Activated T-helper 17 cell treated with anti-CD3 and anti-CD28 coated beads, Interleukin-2, amount 50 U/mL, for 72 hours (primary cell): ENCODE measurements at regions not wholly inside any gene's neighbourhood (a gene's known extent, or its start where the extent isn't known, plus 50 kb on each side); places are given as distances from the start of the nearest gene placed in this dataset.
"Not testable (repeated sequence)": the region's sequence is repeated elsewhere in the genome, so short reads cannot be mapped to it uniquely, and the experiment has no call there.

Source experiments
- ATAC-seq: fragments of 150-1000 bp; cut with Tn5 transposase; replicated peaks from 2 replicates; pipeline ENCODE4 v1.10.0; 2021; ENCODE audit warnings: mild to moderate bottlenecking, moderate library complexity
- H3K27ac Mint-ChIP-seq: one replicate; pipeline ENCODE4 v1.8.0; 2022; ENCODE audit warnings: mixed read lengths
- H3K27me3 Mint-ChIP-seq: one replicate; pipeline ENCODE4 v1.8.0; 2022; ENCODE audit warnings: mixed read lengths
- H3K36me3 Mint-ChIP-seq: one replicate; pipeline ENCODE4 v1.8.0; 2022; ENCODE audit warnings: low read depth, mild to moderate bottlenecking, mixed read lengths
- H3K4me1 Mint-ChIP-seq: one replicate; pipeline ENCODE4 v1.8.0; 2022; ENCODE audit warnings: mixed read lengths
- H3K4me3 Mint-ChIP-seq: one replicate; pipeline ENCODE4 v1.8.0; 2022; ENCODE audit warnings: mild to moderate bottlenecking, mixed read lengths
- H3K9me3 Mint-ChIP-seq: one replicate; pipeline ENCODE4 v1.8.0; 2022; ENCODE audit warnings: mixed read lengths

DNA sequence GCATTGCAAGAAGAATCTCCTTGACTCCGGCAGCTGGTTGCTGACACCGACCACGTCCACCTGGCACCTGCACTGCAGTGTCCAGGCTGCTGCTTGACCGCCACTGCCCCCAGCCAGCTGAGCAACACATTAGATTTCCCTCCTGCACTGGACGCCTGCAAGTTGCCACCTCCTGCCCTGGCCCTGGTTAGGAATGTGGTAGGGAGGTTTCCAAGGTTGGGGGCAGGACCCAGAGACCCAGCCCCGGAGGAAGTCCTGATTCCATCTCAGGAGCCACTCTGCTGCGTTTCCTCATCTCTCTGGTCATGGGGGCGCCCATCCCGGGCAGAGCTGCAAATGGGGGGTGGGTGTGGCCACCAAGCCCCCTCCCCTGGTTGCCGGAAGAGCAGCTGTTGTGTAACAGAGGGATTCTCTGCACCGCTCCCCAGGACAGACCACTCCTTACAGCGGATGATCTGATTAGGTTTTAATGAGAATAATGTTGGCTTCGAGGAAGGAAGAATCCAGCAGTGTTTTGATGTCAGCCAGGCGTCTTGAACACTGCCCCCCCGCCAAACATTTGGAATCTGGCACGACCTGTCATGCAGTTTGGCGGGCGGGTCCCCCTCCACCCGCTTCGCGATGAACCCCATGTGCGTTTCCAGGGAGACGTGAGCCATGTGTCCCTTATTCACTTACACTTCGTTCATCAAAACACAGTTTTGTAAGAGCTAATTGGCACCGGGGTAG, 205.1 kb downstream of the NPIPB11 start:
- H3K27ac Mint-ChIP-seq, H3K36me3 Mint-ChIP-seq, H3K4me3 Mint-ChIP-seq, ATAC-seq, H3K9me3 Mint-ChIP-seq, H3K4me1 Mint-ChIP-seq, H3K27me3 Mint-ChIP-seq: not testable (repeated sequence)

DNA sequence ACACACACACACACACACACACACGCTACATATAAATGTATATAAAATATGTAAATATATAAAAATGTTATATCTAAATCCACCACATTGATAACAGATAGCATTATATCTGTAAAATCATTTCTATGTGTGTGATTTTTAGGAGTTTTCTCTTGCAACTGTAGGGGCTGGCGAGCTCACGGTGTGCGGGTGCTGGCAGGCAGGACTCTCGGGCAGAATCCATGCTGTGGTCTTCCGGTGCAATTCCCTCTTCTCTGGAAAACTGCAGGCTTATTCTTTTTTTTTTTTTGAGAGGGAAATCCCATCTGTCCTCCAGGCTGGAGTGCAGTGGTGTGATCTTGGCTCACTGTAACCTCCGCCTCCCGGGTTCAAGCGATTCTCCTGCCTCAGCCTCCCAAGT, 205.8 kb downstream of the NPIPB11 start:
- not testable (repeated sequence) for H3K27ac Mint-ChIP-seq, H3K4me1 Mint-ChIP-seq, H3K4me3 Mint-ChIP-seq, H3K36me3 Mint-ChIP-seq, H3K9me3 Mint-ChIP-seq, ATAC-seq, H3K27me3 Mint-ChIP-seq

DNA sequence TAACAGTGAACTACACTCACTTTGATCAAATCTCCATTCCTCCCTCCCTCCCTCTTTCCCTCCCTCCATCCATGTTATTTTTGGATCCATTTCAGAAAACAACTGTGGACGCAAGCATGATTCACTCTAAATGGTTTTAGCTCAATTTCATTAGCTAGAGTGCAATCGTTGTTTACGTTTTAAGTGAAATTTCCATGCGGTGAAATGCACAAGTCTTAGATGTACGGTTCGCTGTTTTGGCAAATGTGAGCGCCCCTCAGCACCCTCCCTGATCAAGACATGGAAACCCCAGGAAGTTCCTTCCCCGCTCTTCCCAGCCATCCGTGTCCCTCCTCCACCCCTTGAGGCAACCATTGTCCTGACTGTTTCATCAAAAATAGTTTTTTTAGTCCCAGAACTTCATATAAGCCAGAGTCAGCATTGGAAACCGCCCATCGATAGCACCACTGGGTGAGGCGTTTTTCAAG, 206.3 kb downstream of the NPIPB11 start:
- not testable (repeated sequence) for ATAC-seq, H3K4me3 Mint-ChIP-seq, H3K9me3 Mint-ChIP-seq, H3K27ac Mint-ChIP-seq, H3K27me3 Mint-ChIP-seq, H3K36me3 Mint-ChIP-seq, H3K4me1 Mint-ChIP-seq

DNA sequence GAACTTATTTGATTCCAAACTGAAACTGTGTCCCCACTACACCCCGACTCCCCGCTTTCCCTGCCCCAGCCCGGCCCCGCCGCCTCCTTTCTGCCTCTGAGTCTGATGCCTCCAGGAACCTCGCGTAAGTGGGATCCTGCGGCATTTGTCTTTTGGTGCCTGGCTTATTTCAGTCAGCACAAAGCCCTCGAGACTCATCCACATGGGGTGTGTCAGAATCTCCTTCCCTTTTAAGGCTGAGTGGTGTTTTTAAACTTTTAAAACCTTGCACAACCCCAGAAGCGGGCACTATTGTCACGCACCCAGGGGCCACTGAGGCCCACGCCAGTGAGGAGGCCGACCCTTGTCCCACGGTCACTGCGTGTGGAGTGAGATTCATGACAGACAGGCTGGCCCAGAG, 206.9 kb downstream of the NPIPB11 start:
- not testable (repeated sequence) for ATAC-seq, H3K36me3 Mint-ChIP-seq, H3K4me3 Mint-ChIP-seq, H3K4me1 Mint-ChIP-seq, H3K27me3 Mint-ChIP-seq, H3K27ac Mint-ChIP-seq, H3K9me3 Mint-ChIP-seq

DNA sequence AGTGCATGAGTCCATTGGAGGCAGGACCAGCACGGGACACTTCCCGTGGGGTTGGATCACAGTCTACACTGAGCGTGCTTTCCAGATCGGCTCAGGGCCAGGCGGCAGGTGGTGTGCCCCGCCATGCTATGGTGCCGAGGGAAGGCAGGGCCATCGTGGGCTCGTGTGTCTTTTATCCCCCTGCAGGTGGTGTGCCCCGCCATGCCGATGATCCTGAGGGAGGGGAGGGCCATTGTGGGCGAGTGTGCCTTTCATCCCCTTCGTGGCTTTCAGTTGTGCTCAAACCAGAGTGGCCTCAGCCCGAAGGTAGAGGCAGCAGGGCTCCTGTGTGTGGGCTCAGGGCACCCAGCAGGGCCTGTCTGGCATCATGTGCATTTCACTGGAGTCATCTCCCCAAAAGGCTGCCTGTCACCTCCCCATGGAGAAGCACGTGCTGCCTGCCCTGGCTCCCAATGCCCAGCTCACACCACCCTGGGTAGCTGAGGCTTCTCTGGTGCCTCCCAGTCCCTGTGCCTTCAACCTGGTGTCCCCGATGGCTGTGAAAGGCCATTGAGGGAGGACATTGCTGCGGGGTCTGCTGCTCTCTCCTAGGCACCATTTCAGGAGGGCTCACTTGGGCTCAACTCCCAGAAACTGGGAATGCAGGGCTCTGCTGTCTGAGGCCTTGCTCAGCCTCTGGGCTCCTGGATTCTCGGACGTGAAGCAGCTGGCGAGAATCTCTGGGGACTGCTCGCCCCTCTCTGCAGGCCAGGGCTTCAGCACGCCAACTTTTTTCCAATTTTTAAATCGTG, 207.6 kb downstream of the NPIPB11 start:
- Mint-ChIP-seq H3K4me1 (peaks cover 6% of the 10 kb centered on the region), H3K27me3 (no peaks in the 10 kb centered on the region), H3K4me3 (no peak overlapping the region), H3K36me3 (no peaks in the 10 kb centered on the region), H3K27ac (no peak overlapping the region), H3K9me3 (no peaks in the 10 kb centered on the region)
- no peak for ATAC-seq

DNA sequence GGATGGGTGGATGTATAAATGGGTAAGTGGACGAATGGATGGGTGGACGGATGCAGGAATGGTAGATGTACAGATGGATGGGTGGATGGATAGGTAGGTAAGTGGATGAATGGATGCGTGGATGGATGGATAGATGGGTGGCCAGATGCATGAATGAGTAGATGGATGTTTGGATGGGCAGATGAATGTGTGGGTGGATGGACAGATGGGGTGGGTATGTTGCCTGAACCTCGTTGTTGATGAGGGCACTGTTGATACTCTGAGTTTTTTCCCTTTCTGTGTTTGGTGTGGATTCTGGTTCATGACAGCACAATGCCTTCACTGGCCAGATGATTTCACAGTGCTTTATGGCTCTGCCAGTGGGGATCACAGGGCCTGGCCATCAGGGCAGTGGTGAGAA, 208.3 kb downstream of the NPIPB11 start:
- H3K9me3 Mint-ChIP-seq = no peaks in the 10 kb centered on the region
- ATAC-seq = no peak
- H3K4me1 Mint-ChIP-seq = peaks cover 6% of the 10 kb centered on the region
- no peak overlapping the region for H3K27ac Mint-ChIP-seq
- H3K36me3 Mint-ChIP-seq = no peaks in the 10 kb centered on the region
- no peak overlapping the region for H3K4me3 Mint-ChIP-seq
- H3K27me3 Mint-ChIP-seq = no peaks in the 10 kb centered on the region

DNA sequence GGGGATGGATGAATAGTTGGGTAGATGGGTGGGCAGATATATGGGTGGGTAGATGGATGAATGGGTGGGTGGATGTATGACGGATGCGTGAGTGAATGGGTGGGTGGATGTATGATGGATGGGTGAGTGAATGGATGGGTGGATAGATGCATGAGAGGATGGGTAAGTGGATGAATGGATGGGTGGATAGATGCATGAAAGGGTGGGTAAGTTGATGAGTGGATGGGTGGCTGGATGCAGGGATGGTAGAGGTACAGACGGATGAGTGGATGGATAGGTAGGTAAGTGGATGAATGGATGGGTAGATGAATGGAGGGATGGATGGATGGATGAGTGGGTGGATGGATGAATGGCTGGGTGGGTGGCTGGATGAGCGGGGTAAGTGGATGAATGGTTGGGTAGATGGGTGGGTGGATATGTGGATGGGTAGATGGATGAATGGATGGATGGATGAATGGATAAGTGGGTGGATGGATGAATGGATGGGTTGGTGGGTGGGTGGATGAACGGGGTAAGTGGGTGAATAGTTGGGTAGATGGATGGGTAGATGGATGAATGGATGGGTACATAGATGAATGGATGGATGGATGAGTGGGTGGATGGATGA, 208.9 kb downstream of the NPIPB11 start:
- H3K27me3 Mint-ChIP-seq, H3K4me1 Mint-ChIP-seq, ATAC-seq, H3K36me3 Mint-ChIP-seq, H3K9me3 Mint-ChIP-seq, H3K4me3 Mint-ChIP-seq, H3K27ac Mint-ChIP-seq: not testable (repeated sequence)

DNA sequence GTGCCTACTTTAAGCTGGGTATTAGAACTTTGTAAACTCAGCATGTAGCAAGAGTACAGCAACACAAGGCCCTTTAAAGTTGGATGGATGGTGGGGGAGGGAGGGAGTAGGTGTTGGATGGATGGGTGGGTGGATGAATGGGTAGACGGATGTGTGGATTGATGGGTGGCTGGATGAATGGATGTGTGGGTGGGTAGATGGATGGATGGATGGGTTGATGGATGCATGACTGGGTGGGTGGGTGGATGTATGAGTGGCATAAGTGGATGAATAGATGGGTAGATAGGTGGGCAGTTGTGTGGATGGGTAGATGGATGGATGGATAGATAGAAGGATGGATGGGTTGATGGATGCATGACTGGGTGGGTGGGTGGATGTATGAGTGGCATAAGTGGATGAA, 209.8 kb downstream of the NPIPB11 start:
- H3K4me1 Mint-ChIP-seq, H3K9me3 Mint-ChIP-seq, H3K27me3 Mint-ChIP-seq, ATAC-seq, H3K36me3 Mint-ChIP-seq, H3K27ac Mint-ChIP-seq, H3K4me3 Mint-ChIP-seq: not testable (repeated sequence)

DNA sequence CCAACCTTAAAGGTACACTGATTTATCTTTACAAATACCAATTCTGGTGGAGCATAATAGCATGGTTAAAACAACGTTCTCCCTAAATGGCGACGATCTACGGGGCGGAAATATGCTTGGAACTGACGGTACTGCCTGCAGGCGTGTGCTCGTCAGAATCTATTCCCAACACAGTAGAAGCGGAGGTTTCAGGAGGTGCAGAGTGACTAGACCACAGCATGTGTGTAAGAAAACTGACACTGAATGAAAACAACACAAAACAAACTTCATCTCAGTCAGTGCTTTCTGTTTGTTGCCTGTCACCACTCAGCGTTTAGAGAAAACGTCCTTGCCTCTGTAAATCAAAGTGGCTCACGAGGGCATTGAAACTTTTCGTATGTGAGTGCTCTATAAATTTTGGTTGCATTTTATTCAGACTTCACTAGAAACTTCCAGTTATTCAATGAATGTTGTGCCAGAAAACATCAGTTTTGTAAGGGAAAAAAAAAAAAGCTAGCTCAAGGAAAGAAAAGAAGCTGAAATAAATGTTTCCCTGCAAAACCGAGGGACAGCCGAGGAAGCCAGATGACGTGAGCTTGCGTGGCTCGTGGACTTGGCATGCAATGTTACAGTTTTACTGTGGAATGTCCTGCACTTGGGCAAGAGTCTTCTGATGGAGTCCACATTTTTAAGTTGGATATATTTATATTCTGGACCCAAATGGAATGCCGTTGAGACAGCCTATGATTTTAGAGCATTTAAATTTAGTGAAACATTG, 210.4 kb downstream of the LAT start:
- H3K27me3 Mint-ChIP-seq, H3K4me1 Mint-ChIP-seq, ATAC-seq, H3K36me3 Mint-ChIP-seq, H3K27ac Mint-ChIP-seq, H3K4me3 Mint-ChIP-seq, H3K9me3 Mint-ChIP-seq: not testable (repeated sequence)

DNA sequence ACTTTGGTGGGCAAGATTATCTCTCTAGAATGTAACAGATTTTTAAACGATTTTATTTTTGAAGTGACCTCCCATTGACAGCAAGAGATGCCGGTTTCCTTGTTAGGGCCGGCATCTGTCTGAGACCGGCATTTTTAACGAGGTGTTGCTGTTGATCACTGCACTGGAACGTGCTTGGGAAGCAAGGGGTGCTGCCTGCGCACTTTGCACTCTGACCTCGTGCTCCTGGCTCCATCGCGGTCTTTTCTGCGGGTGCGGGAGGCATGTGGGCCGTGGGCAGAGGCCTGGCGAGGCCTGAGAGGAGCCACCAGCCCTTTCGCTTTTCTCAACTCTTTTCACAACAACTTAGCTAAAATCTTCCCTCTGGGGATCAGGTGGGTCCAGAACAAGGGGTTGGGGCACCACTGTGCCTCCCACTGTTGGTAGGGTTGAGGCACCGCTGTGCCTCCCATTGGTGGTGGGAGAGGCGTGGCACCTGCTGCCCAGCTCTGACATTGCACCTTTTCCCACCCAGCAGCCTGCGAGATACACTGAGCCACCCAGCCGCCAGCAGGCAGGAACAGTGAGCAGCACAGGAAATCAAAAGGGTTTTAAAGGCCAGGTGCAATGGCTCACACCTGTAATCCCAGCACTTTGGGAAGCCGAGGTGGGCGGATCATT, 209.5 kb downstream of the LAT start:
- not testable (repeated sequence) for H3K27ac Mint-ChIP-seq, H3K36me3 Mint-ChIP-seq, H3K4me1 Mint-ChIP-seq, ATAC-seq, H3K9me3 Mint-ChIP-seq, H3K4me3 Mint-ChIP-seq, H3K27me3 Mint-ChIP-seq

DNA sequence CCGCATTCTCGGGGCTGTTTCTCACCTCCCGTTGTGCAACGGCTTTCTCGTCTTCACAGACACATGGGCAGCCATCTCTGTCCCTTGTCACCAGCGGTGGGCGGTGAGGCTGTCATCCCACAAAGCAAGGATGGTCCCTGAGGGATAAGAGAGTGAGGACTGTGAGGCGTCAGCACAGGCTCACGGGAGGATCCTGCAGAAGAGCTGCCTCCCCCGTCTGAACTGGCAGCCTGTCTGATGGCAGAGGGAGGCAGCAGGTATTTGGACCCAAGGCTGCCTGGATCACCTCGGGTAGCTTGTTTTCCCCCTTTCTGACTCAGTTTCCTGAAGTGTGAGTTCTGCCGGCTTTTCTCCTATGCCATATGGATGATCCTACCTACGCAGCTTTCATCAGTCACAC, 208.8 kb downstream of the LAT start:
- not testable (repeated sequence) for ATAC-seq, H3K36me3 Mint-ChIP-seq, H3K27ac Mint-ChIP-seq, H3K27me3 Mint-ChIP-seq, H3K4me1 Mint-ChIP-seq, H3K4me3 Mint-ChIP-seq, H3K9me3 Mint-ChIP-seq

DNA sequence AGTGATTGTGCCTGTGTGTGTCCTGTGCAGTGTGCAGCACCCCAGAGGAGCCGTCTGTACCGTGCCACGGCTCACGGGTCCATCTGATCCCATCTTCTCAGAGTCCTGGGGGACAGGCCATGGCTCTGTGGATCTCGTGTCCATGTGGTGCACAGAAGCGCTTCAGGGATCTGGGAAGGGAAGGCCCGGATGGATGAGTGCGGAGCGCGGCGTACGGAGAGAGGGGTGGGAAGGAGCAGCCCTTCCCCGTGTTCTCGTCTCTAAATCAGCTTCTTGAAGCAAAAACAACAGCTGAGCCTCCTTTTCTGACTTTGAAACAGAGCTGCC, 208.4 kb downstream of the LAT start:
- H3K27ac Mint-ChIP-seq, ATAC-seq, H3K9me3 Mint-ChIP-seq, H3K4me1 Mint-ChIP-seq, H3K36me3 Mint-ChIP-seq, H3K27me3 Mint-ChIP-seq, H3K4me3 Mint-ChIP-seq: not testable (repeated sequence)

DNA sequence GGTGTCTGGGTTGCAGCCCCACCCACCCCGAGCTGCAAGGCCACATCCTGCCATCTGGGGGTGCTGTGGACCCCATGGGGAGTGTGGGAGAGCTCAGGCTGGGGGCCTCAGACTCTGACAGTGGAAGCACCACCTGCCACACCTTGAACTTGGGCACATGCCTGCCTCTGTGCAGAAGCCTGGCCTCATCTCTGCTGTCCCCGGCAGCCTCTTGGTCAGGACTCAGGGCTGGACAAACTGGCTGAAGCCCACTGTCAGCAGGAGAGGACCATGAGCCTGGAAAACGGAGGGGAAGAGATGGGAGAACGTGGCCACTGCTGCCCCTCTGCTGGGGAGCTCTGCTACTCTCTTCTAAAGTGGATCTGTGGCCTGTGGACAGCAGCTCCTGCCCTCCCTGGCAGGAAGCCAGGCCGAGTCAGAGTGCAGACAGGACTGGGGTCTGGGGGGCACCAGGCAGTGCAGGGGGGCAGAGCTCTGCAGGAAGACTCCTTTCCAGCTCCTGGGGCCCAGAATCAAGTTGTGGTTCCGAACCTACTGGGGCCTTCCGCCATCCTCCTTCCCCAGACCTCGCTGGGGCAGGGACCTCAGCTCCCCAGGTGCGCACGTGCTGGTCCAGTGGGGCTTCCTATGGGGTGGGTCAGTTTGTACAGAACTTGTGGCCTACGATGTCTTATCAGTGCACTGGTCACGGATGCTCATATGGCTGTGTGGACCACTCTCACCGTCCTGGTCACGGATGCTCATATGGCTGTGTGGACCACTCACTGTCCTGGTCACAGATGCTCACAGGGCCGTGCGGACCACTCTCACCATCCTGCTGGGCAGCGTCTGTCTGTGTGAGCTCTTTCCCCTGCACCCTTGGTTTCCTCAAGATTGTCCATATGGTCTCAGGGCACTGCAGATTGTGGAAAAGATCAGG, 207.7 kb downstream of the LAT start:
- Mint-ChIP-seq H3K4me3 (no peak overlapping the region), H3K27me3 (no peaks in the 10 kb centered on the region), H3K9me3 (no peaks in the 10 kb centered on the region), H3K27ac (no peak overlapping the region), H3K4me1 (peaks cover 6% of the 10 kb centered on the region), H3K36me3 (no peaks in the 10 kb centered on the region)
- no peak for ATAC-seq
